ENCODE measurements at regions not wholly inside any gene's neighbourhood (a gene's known extent, or its start where the extent isn't known, plus 50 kb on each side); places are given as distances from the start of the nearest gene placed in this dataset.

DNA sequence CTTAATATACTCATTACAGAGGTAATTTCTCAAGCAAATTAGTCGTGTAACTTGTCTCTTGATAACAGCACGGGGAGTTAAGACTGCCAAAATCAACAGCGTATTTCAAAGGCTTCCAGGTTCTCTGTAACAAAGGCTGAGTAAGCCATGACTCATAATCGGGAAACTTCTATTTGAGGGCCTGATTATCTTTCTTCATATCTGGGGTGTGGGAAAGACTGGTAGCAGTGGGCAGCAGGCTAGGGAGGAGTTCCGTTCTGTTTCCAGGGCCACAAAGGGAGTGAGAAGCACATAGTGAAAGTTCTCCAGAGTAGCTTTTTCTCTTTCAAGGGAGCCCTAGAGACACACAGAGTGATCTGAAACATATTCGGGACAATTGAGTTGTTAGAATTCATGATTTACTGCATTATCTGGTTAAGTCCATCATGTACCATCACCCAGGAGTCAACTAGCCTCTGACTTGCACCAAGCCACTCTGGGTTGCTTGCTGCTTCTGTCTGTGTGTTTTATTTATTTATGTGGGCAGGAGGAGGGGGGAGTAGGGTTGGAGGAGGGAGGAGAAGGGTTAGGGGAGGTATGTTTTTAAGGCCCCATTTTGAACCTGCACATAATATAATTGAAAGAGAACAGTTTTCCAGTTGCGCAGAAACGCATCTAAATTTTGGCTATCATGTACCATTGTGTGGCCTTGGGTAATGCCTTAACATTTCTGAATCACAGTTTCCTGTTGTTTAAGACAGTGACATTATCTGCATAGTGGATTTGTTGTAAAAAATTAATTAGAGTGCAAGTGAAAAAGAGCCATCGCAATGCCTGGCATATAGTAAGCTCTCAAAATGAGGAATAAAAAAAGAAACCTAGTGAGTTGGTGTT lies 80.5 kb upstream of the ITPRID2 start:
- TF ChIP-seq, protein P1, sequence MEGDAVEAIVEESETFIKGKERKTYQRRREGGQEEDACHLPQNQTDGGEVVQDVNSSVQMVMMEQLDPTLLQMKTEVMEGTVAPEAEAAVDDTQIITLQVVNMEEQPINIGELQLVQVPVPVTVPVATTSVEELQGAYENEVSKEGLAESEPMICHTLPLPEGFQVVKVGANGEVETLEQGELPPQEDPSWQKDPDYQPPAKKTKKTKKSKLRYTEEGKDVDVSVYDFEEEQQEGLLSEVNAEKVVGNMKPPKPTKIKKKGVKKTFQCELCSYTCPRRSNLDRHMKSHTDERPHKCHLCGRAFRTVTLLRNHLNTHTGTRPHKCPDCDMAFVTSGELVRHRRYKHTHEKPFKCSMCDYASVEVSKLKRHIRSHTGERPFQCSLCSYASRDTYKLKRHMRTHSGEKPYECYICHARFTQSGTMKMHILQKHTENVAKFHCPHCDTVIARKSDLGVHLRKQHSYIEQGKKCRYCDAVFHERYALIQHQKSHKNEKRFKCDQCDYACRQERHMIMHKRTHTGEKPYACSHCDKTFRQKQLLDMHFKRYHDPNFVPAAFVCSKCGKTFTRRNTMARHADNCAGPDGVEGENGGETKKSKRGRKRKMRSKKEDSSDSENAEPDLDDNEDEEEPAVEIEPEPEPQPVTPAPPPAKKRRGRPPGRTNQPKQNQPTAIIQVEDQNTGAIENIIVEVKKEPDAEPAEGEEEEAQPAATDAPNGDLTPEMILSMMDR (conservative IDR thresholded peaks at IDR 0.05), result no peak
- H3K4me2 ChIP-seq (ENCODE audit: insufficient read depth, insufficient read length, low read length), result no peak overlapping the region
- no peaks in the 10 kb centered on the region for H3K36me3 Mint-ChIP-seq (ENCODE audit: insufficient read depth in 1 of 3, low read depth in 3 of 3)

More for the DNA sequence above, 80.5 kb upstream of the ITPRID2 start:
- Histone ChIP-seq H2BK120ac (ENCODE audit: low read depth, low read length, poor library complexity, severe bottlenecking) (no peak overlapping the region), H2BK20ac (ENCODE audit: low read depth, low read length, poor library complexity, severe bottlenecking) (no peak overlapping the region), H3K27ac (ENCODE audit: insufficient read length, low read depth, low read length) (no peak overlapping the region), H2AFZ (ENCODE audit: low read length) (no peak overlapping the region), H4K91ac (ENCODE audit: insufficient read length, low read depth, low read length) (no peak overlapping the region), H3K4ac (ENCODE audit: low read depth, low read length) (no peak overlapping the region), H3K14ac (ENCODE audit: insufficient read depth, low read length) (no peak overlapping the region), H3K23ac (ENCODE audit: insufficient read length, low read depth, low read length) (no peak overlapping the region), H3K9me3 (ENCODE audit: control insufficient read depth, low read depth, low read length) (no peaks in the 10 kb centered on the region), H3K18ac (ENCODE audit: insufficient read length, low read depth, low read length) (no peak overlapping the region), H3K9ac (ENCODE audit: extremely low read depth, insufficient read length, low read length) (no peak overlapping the region), H4K5ac (ENCODE audit: insufficient read length, low read depth, low read length) (no peak overlapping the region), H2BK15ac (ENCODE audit: low read depth, low read length) (no peak overlapping the region), H2BK12ac (ENCODE audit: insufficient read length, low read depth, low read length) (no peak overlapping the region), H4K20me1 (ENCODE audit: control insufficient read depth, insufficient read depth, insufficient read length) (no peaks in the 10 kb centered on the region), H3K23me2 (ENCODE audit: insufficient read length, low read depth, low read length, poor library complexity, severe bottlenecking) (no peaks in the 10 kb centered on the region), H3K56ac (ENCODE audit: insufficient read length, low read depth, low read length) (no peak overlapping the region), H3K4me1 (ENCODE audit: insufficient read depth, low read length) (no peaks in the 10 kb centered on the region), H3T11ph (ENCODE audit: low read length) (no peak overlapping the region), H4K8ac (replicated peaks; ENCODE audit: insufficient read length, low read depth, low read length) (no peak overlapping the region), H3K27me3 (ENCODE audit: insufficient read depth, low read length) (no peaks in the 10 kb centered on the region), H3K79me1 (ENCODE audit: insufficient read depth, low read depth, low read length, poor library complexity, severe bottlenecking) (no peaks in the 10 kb centered on the region), H2AK5ac (ENCODE audit: insufficient read length, low read length) (no peak overlapping the region), H2BK5ac (ENCODE audit: insufficient read length, low read length) (no peak overlapping the region), H3K79me2 (ENCODE audit: insufficient read depth, low read length) (no peaks in the 10 kb centered on the region)
- H3K9me3 Mint-ChIP-seq, result no peaks in the 10 kb centered on the region; a peak in 1 of 5 replicates
- WGBS (ENCODE audit: extremely low coverage, insufficient read length, low lambda C conversion rate), result no CpG with 5 or more reads among the region's 9 CpGs
- H3K27ac Mint-ChIP-seq, result 0 out of 7 replicates have a peak overlapping the region, but pooled peaks of 1 of the 3 experiments have one; percentile 12
- H3K4me3 Mint-ChIP-seq, result no peak overlapping the region
- H3K27me3 Mint-ChIP-seq (ENCODE audit: low read depth), result no peaks in the 10 kb centered on the region
- H3K4me1 Mint-ChIP-seq, result peaks cover 5 to 11% of the 10 kb centered on the region in 2 experiments
- DNase-seq, result no peak

Measured in H9 (cell line).